Omental fat pad (tissue), 3 donors: ENCODE measurements at regions not wholly inside any gene's neighbourhood (a gene's known extent, or its start where the extent isn't known, plus 50 kb on each side); places are given as distances from the start of the nearest gene placed in this dataset.

Experiments used
- ATAC-seq: fragments of 150-250 bp; one replicate; pipeline ENCODE4 v1.9.1; 2016; ENCODE audit warnings: mild to moderate bottlenecking, moderate library complexity; ENCODE audit not compliant: low FRiP score
- DNase-seq: peaks from one replicate; pipeline ENCODE4 v3.0.0-alpha.2; 2019; ENCODE audit warnings: low spot score
- TF ChIP-seq, protein P1 (sequence below), 3 donors: fragments of 450-650 bp; IDR thresholded peaks; one replicate each; pipeline ENCODE4 v1.5.1; 2016 to 2017; ENCODE audit warnings: antibody characterized with exemption in 3 of 3, mild to moderate bottlenecking in 3 of 3, moderate library complexity in 2 of 3

DNA sequence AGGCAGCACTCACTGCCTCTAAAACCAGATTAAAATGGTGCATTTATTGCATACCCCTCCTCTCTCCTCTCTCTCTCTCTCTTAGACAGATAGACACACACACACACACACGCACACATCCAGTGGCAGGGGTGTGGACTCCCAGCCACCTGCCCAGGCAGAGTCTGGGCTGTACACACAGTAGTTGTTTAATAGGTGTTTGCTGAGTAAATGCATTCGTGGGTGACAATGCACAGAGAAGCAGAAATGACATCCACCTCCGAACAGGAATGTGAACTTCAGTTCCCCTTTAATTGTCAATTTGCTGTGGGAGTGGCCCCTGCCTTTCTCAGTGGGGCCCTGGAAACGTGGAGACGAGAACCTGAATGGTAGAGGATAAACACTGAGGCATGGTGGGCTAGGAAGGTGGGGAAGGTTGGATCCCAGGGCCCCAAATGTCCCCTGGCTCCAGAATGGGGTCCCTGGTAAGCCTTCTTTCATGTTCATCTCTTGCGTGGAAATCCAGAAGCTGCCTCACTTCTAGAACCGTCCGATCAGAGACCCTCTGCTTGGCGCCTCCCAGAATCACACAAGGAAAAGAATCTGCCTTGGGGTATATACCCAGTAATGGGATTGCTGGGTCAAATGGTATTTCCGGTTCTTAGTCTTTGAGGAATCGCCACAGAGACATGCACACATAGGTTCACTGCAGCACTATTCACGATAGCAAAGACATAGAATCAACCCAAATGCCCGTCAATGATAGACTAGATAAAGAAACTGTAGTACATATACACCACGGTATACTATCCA is 58.5 kb upstream of the ECHDC3 start:
- TF ChIP-seq, protein P1, sequence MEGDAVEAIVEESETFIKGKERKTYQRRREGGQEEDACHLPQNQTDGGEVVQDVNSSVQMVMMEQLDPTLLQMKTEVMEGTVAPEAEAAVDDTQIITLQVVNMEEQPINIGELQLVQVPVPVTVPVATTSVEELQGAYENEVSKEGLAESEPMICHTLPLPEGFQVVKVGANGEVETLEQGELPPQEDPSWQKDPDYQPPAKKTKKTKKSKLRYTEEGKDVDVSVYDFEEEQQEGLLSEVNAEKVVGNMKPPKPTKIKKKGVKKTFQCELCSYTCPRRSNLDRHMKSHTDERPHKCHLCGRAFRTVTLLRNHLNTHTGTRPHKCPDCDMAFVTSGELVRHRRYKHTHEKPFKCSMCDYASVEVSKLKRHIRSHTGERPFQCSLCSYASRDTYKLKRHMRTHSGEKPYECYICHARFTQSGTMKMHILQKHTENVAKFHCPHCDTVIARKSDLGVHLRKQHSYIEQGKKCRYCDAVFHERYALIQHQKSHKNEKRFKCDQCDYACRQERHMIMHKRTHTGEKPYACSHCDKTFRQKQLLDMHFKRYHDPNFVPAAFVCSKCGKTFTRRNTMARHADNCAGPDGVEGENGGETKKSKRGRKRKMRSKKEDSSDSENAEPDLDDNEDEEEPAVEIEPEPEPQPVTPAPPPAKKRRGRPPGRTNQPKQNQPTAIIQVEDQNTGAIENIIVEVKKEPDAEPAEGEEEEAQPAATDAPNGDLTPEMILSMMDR (IDR thresholded peaks at IDR 0.05), result no peak
- ATAC-seq (no peak), DNase-seq (no peak)

DNA sequence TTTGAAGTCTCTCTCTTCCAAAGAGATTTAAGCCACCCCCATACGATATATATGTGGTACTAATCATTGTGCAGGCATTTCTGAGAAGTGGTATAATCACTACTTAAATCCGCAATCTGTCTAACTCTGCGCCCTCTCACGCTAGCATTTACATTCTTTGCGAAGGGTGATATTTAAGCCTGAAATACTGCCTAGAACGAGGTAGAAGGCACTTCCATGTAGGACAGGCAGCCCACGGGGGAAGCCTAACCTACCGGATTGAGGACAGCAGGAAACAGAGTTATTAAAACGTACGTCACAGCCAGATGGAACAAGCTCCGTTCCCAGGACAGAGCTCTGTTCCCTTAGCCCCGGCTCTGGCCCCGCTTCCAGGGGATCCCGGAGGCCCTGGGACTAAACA is 59.3 kb upstream of the ECHDC3 start:
- TF ChIP-seq, protein P1 (IDR thresholded peaks at IDR 0.05), result no peak
- DNase-seq (no peak), ATAC-seq (no peak)

DNA sequence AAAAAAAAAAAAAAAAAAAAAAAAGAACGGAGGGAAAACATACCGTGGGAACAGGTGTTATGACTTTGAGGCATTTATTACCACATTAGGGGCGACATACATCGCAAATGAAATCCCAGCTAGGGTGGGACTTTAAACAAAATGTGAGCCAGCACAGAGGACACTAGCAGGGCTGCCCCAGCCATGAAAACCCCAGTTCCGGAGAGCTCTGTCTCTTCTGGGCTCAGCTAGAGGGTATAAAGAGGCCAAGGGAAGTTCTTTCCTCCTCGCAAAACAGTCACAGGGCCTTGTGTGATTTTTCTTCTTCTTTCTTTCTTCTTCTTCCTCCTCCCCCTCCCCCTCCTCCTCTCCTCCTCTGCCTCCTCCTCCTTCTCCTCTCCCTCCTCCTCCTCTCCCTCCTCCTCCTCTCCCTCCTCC is 59.9 kb upstream of the ECHDC3 start:
- ATAC-seq (no peak), DNase-seq (no peak)
- TF ChIP-seq, protein P1 (IDR thresholded peaks at IDR 0.05), result no peak

- ATAC-seq (no peak), DNase-seq (no peak)
- TF ChIP-seq, protein P1 (IDR thresholded peaks at IDR 0.05), result no peak
Observed at GRCh38 chr10:11680496-11680895, 61.7 kb upstream of the ECHDC3 start.

DNA sequence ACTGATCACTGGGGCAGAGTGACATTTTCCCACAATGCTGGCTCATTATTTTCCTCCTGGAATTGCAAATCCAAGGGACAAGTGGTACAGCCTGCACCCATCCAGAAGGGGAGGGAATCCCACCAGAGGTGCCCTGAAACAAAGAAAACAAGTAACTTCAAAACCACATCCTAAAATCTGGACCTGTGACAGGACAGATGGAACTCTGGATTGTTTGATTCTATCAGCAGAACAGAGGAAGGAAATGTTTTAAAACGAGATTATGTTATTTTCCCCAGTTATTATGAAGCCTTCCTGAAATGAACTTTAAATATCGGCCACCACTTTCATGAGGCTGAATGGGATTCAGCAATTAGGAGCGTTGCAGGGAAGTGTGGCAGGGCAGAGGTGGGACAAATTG is 62.2 kb upstream of the ECHDC3 start:
- no peak for ATAC-seq
- no peak for DNase-seq
- TF ChIP-seq, protein P1 (IDR thresholded peaks at IDR 0.05), result no peak

GRCh38 chr10:11678074-11678793 is 63.9 kb upstream of the ECHDC3 start:
- DNase-seq (no peak), ATAC-seq (no peak)
- TF ChIP-seq, protein P1 (IDR thresholded peaks at IDR 0.05), result no peak

DNA sequence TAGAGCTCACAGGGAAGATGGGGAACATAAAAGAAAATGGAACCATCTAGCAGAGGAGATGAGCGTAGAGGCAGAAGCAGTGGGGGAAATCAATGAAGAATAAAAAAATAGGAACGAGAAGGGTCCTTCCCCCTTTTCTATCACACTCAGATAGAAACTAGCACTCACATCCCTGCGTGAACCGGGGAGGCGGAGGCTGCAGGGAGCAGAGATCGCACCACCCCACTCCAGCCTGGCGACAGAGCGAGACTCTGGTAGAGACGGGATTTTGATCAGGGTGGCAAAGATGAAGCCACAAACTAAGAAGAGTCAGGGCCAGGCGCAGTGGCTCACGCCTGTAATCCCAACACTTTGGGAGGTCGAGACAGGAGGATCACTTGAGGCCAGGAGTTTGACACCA is 64.7 kb upstream of the ECHDC3 start:
- ATAC-seq, result no peak
- TF ChIP-seq, protein P1 (IDR thresholded peaks at IDR 0.05), result no peak
- no peak for DNase-seq
